Caki2 (cell line): ENCODE measurements at regions not wholly inside any gene's neighbourhood (a gene's known extent, or its start where the extent isn't known, plus 50 kb on each side); places are given as distances from the start of the nearest gene placed in this dataset.

ENCODE experiments used
- DNase-seq: peaks from one replicate; pipeline ENCODE4 v3.0.0-alpha.2; 2015; ENCODE audit warnings: low read depth
- in situ Hi-C: cut with HindIII; loops from 2 replicates; pipeline ENCODE4 v1.10.0; 2016; ENCODE audit warnings: low sequenced_read_pairs, low pct_unique_long_range_greater_than_20kb, mixed read lengths

- peak; percentile 13 for DNase-seq
- in situ Hi-C loops, result no loop called here
Measured at GRCh38 chr12:19572920-19573558, 133.7 kb downstream of the AEBP2 start.

DNA sequence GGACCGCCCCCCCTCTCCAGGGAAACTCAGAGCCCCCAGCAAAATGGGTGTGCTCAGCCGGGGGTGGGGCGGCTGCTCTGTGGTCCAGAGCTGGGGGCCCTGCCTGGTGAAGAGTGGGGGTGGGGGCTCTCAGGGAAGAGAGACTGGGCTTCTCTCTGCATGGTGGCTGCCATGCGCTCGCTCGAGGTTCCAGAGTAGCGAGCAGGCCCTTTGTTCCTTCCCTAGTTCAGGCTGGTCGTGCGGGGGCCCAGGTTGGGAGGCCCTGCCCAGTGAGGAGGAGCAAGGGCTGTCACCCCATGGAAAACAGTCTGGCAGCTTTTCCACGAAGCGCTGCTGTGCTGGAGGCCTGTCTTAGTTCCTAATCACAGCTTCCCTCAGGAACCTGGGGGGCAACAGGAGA, 134.6 kb downstream of the AEBP2 start:
- no peak for DNase-seq
- in situ Hi-C loops, result no loop called here

- in situ Hi-C loops, result no loop called here
- DNase-seq, result no peak
Measured at GRCh38 chr12:19574601-19575000, 135.3 kb downstream of the AEBP2 start.

DNA sequence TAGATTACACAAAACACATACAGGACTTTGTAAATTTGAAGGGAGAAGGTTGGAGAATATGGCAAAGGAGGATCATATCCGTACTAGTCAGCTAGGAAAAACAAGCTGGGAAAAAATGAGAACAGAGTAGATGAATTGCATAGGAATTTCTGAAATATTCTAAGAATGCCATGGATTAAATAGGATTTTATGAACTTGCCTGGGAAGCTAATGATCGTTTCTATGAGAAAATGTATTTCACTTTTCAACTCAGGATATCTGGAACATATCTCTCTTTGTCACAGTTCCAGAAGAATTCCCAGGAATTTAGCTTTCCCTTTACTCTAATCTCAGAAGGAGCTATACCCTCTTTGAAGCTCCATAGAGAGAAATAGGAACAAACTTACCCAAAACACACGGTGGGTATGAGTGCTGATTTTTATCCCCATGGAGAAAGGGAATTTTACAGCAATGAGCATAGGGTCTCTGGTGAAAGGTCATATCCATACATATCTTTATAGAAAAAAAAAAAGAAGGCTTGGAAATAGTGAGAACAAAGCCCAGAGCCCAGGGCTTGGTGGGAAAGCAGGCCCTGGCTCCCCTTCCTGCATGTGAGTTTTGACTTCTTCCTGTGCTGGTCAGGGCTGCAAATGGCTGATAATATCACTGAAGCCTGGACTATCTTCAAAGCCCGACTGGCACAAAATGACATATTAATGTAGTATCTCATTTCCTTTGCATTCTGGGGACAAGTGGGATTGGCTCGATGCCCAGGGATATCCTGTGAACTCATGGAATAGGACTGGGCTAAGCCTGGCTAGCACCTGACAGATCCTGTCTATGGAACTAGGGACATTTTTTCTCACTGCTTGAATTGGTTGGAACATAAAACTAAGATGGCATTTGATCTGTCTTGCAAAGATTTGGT, 136.3 kb downstream of the AEBP2 start:
- in situ Hi-C loops, result no loop called here
- DNase-seq, result peak; percentile 6

DNA sequence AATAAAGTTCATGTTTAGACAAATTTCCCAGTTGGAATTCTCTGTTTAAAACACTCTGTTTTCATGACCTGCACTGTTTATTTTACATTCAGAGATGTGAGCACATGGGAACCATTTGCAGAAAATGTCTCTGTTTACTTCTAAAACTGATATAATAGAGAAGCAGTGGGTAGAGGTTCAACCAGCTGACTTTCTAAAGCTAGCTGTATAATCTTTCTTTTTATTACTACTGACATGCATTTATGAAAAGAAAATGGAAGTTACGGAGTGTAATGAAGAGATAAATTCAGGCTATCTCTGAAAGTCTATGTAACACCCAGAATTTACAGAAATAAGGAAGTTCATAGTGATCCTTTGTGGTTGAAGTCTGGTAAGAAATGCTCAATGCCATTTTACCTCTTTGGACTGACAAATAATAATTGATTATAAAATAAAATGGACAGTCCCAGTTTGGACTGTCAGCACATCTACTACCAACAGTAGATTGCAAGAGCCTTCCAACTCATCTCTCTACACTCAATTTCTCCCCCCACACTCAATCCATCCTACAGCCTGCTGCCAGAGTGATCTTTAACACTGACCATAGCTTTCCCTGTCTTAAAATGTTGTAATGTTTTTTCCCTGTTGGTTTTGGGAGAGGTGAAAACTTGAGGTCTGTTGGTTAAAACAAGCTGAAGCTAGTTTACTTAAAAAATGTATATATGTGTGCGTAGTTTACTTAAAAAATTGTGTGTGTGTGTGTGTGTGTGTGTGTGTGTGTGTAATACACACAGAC, 137.4 kb downstream of the AEBP2 start:
- in situ Hi-C loops, result no loop called here
- DNase-seq, result no peak

GRCh38 chr12:19577281-19577530, 137.9 kb downstream of the AEBP2 start:
- in situ Hi-C loops, result no loop called here
- DNase-seq, result no peak

- no peak for DNase-seq
- in situ Hi-C loops, result no loop called here
Measured at GRCh38 chr12:19584732-19585131, 145.4 kb downstream of the AEBP2 start.

- in situ Hi-C loops, result no loop called here
- DNase-seq, result no peak
Measured at GRCh38 chr12:19588951-19589350, 149.7 kb downstream of the AEBP2 start.

- in situ Hi-C loops, result no loop called here
- no peak for DNase-seq
Measured at GRCh38 chr12:19591951-19592350, 152.7 kb downstream of the AEBP2 start.

DNA sequence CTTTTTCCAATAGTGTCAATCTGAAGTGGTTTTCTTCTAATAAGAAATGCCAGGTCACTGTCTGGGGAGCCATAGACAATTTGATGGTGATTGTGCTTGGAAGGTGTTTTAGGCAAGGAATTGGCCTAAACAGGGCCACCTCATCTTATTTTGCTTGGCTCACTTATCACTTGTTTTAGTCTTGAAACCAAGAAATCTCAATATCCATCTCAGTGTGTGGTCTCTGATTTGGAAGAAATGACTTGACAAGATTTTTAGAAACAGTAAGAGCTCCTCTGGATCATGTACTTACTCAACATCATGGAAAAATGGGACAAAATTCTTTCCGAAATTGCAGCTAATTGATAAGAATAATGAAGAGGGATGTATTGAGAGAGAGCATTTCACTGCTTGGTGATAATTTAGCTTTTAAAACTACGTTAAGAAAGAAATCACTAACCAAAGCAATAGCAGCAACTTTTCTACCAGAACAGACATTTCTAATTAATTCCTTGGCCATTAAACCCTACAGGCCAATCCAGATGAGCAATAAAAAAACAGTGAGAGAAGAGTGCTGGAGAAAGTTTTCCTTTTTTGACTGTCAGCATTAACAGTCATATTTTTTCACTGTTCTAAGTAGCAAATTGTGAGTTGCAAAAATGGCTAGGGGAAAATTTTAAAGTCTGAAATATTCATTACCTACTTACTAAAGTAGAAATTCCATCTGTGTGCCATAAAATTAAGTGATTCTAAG, 157.3 kb downstream of the AEBP2 start:
- in situ Hi-C loops, result no loop called here
- no peak for DNase-seq

DNA sequence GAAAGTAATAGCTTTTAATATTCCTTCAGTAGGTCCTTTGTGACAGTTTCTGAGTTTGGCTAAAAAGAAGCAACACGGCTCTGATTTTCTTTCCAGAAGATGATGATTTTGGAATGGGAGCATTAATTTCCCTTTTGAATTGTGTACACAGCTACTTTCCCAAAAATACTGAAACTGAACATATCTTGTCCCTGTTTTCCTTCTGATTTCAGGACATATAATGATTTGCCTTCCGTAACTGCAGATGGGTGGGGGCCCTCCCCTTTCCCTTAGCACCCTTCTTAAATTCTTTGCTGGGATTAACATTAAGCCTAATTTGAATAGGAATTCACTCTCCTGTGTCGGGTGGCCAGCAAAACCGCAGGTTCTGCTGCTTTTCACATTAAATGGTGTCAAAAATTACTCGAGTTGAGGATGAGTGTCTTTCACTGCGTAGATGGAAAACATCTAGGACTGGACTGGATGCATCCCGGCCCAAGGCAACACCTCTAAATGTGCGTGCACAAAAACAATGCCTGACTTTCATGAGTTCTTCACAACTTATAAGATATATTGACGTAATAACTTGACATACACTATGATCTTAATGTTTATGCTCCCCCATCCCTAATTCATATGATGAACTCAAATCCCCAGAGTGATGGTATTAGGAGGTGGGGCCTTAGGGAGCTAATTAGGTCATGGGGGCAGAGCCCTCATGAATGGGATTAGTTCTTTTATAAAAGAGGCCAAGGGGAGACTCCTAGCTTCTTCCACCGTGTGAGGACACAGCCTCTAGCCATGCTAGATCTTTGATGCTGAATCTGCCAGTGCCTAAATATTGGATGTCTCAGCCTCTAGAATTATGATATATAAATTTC, 158.1 kb downstream of the AEBP2 start:
- in situ Hi-C loops, result no loop called here
- no peak for DNase-seq

DNA sequence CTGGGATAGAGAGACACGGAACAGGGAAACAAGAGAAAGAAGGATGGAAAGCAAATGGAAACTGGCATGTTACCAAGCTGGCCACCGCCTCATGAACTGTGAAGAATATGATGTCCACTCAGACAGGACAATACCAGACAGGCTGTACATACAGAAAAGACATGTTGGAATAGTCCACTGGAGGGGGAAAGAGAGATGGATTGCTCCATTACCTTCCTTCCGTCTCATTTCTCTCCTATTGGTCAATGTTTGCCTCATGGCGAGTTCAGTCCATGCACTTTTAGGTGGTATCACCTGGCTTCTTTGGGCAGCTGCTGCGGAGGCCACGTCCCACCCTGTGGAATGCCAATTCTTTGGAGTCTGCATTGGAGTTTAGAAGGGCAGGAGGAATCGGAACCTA, 166.4 kb downstream of the AEBP2 start:
- no peak for DNase-seq
- in situ Hi-C loops, result no loop called here

- DNase-seq, result no peak
- in situ Hi-C loops, result no loop called here
Measured at GRCh38 chr12:19608039-19608438, 168.7 kb downstream of the AEBP2 start.

GRCh38 chr12:19613051-19613535, 173.8 kb downstream of the AEBP2 start:
- no peak for DNase-seq
- in situ Hi-C loops, result no loop called here

GRCh38 chr12:19614601-19615383, 175.5 kb downstream of the AEBP2 start:
- DNase-seq, result no peak
- in situ Hi-C loops, result no loop called here

DNA sequence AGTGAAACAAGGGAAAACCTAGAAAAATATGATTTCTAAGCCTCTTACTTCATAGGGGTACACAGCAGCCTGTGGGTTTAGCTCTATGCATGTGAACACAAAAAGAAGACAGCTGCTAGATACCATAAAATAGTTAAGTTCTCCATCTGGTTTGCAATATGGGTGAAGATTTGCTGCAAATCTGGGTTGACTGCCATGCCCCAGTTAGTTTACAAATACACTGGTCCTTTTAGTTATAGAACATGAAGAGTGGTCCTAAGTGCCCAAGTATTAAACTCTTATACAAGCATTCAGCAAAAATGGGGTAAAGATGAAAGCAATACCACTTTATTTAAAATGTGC, 176.1 kb downstream of the AEBP2 start:
- in situ Hi-C loops, result no loop called here
- no peak for DNase-seq

GRCh38 chr12:19616781-19617180, 177.5 kb downstream of the AEBP2 start:
- in situ Hi-C loops, result no loop called here
- DNase-seq, result no peak
